Testis (tissue), 2 donors: ENCODE measurements at regions not wholly inside any gene's neighbourhood (a gene's known extent, or its start where the extent isn't known, plus 50 kb on each side); places are given as distances from the start of the nearest gene placed in this dataset.

Experiments used
- CTCF ChIP-seq, 3 experiments: fragments of 450-650 bp in 2 of 3; fragments of 200-600 bp in 1 of 3; sonication (generic) in 1 of 3; IDR thresholded peaks; one replicate each; pipeline ENCODE4 v1.5.1; 2016 to 2019; ENCODE audit warnings: antibody characterized with exemption in 3 of 3, mild to moderate bottlenecking in 2 of 3, moderate library complexity in 1 of 3
- POLR2A ChIP-seq: fragments of 450-650 bp; IDR thresholded peaks from one replicate; pipeline ENCODE4 v1.6.1; 2017; ENCODE audit warnings: antibody characterized with exemption, mild to moderate bottlenecking, moderate library complexity

GRCh38 chr10:53134050-53134449 lies 361.5 kb upstream of the MBL2 start:
- TF ChIP-seq POLR2A, result no peak
- no peak for TF ChIP-seq CTCF (IDR thresholded peaks at IDR 0.05)
